ENCODE measurements at regions not wholly inside any gene's neighbourhood (a gene's known extent, or its start where the extent isn't known, plus 50 kb on each side); places are given as distances from the start of the nearest gene placed in this dataset.

DNA sequence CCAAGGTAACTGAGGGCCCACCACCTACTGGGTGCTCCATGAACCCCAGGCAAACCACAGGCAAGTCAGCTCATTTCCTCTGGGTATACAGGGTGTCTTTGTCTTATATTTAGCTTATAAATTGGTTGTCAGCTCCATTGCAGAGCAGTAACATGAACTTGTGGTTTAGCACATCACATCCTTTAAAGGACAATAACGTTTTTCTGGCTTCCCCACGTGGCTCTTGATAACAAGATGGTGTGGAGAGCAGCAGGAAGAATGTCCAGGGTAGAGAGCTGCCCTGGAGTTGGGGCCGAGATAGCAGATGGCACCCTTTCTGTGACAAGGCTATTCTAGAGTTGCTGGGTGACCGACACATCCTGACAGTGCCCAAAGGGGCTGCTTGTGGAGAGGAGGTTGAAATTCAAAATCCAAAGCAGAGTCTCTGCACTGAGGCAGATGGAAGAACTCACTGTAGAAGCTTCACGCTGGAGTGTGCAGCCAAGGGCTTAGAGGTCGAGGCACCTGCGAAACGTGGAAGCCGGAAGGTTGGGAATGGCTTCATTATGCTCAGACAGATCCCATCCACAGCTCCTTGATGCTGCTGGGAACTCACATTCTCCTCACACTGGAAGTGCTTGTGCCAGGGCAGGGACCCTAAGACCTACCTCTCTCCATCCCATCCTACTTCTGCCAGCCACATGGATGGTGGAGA, 133.0 kb upstream of the FRY start:
- in situ Hi-C loops (cut with MboI; ENCODE audit: low sequenced_read_pairs, unreplicated experiment): no loop called here
- TF ChIP-seq, protein P1, sequence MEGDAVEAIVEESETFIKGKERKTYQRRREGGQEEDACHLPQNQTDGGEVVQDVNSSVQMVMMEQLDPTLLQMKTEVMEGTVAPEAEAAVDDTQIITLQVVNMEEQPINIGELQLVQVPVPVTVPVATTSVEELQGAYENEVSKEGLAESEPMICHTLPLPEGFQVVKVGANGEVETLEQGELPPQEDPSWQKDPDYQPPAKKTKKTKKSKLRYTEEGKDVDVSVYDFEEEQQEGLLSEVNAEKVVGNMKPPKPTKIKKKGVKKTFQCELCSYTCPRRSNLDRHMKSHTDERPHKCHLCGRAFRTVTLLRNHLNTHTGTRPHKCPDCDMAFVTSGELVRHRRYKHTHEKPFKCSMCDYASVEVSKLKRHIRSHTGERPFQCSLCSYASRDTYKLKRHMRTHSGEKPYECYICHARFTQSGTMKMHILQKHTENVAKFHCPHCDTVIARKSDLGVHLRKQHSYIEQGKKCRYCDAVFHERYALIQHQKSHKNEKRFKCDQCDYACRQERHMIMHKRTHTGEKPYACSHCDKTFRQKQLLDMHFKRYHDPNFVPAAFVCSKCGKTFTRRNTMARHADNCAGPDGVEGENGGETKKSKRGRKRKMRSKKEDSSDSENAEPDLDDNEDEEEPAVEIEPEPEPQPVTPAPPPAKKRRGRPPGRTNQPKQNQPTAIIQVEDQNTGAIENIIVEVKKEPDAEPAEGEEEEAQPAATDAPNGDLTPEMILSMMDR (IDR thresholded peaks at IDR 0.05; ENCODE audit: borderline replicate concordance, control extremely low read depth, extremely low read depth, insufficient read depth, missing control alignments): no peak
- DNase-seq (ENCODE audit: low spot score): no peak

DNA sequence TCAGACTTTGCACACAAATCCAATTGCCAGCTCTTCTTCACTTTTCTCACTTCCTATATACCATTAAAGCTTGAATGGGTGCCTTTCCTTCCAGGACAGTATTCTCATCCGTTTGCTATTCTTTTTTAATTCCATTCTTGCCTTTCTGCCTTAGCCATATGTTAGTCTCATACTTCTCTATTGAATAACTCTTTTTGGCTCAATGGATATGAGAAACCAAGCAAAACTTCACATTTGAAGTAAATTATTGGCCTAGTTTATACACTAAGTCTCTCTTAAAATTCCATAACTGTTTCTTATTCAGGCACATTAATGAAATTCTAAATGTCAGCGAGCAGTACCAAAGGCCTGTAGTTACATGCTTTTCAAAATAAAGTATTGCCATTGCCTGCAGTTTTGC, 129.6 kb upstream of the FRY start:
- TF ChIP-seq, protein P1 (IDR thresholded peaks at IDR 0.05; ENCODE audit: borderline replicate concordance, control extremely low read depth, extremely low read depth, insufficient read depth, missing control alignments): no peak
- in situ Hi-C loops (cut with MboI; ENCODE audit: low sequenced_read_pairs, unreplicated experiment): no loop called here

DNA sequence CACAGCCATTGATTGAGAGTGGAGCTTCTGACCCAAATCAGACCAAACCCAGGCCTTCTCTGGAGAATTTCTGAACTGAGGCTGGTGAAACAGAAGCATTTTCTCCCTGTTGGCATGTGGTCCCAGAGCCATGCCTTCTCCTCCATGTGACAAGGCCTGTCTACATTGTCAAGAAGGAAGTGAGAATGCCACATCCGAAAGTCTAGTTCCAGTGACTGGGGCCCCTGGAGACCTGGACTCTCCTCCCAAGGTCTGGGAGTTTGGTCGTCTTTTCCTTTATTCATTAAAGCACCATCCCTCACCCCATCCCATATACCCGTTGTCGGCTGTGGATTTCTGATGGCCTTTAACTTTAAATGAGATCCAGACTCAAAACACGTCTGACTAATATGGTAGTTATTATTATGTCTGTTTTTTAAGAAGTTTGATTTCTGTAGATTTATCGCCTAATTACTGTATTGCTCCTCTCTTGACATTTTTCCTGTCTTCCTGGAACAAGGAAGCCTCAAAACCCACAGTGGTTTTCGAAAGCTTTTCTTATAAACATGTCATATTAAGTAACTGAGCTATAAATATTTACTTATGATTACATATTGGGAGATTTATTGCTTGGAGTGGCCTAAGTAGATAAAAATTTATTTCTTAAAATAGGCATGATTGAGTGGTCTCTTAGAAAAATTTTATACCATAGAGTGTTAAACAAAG, 128.3 kb upstream of the FRY start:
- in situ Hi-C loops (cut with MboI; ENCODE audit: low sequenced_read_pairs, unreplicated experiment): no loop called here
- DNase-seq (ENCODE audit: low spot score): no peak
- TF ChIP-seq, protein P1 (IDR thresholded peaks at IDR 0.05; ENCODE audit: borderline replicate concordance, control extremely low read depth, extremely low read depth, insufficient read depth, missing control alignments): no peak

More for the DNA sequence above, 129.6 kb upstream of the FRY start:
- DNase-seq (ENCODE audit: low spot score): no peak

DNA sequence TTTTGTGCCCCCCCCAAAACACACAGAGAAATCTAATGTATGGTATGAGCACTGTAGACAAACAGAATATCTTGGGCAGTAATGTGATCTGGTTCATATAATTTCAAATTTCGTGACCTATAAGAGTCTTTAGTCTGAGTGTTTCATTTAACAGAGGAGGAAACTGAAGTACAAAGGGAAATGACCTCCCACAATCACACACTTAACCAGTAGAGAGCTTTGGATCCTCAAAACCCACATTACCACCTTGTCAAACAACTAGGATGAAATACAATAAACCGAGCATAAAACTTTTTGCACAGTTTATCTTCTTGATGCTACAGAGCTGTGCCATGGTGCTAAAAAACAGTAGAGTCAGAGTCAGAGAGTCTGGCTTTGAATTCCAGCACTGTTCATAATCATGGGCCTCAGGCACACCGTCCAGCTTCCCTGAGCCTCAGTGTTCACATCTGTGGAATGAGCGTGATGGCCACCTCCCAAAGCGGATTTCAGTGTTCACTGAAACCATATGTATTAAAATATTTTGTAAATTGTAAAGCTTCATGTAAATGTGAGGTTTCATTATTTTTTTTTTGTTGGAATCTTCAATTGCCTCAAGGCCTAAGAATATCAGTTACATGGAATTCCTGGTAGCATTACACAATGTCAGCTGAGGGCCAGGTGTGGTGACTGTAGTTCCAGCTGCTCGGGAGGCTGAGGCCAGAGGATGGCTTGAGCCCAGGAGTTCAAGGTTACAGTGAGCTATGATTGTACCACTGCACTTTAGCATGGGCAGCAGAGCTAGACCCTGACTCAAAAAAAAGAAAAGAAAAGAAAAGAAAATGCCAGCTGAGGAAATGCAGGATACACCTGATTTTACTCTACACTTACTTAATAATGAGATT, 126.4 kb upstream of the FRY start:
- TF ChIP-seq, protein P1 (IDR thresholded peaks at IDR 0.05; ENCODE audit: borderline replicate concordance, control extremely low read depth, extremely low read depth, insufficient read depth, missing control alignments): no peak
- in situ Hi-C loops (cut with MboI; ENCODE audit: low sequenced_read_pairs, unreplicated experiment): no loop called here
- no peak for DNase-seq (ENCODE audit: low spot score)

DNA sequence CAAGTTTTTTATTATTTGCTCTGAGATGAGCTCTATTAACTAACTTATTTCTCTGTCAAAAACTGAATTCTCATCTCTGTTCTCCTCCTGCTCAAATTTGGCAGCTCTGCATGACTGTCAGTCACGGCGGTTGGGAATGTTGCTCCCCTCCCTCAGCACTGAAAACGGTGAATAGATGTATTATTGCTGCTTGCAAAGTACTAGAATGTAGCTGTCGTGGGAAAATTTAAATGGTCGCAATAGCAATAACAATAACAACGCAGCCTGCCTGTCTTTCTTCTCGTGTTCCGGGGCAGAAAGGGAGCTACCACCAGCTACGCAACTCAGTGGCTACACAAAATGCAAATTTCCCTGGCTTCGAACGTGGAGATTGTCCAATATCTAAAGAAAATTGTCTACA, 125.6 kb upstream of the FRY start:
- TF ChIP-seq, protein P1 (IDR thresholded peaks at IDR 0.05; ENCODE audit: borderline replicate concordance, control extremely low read depth, extremely low read depth, insufficient read depth, missing control alignments): no peak
- in situ Hi-C loops (cut with MboI; ENCODE audit: low sequenced_read_pairs, unreplicated experiment): no loop called here
- no peak for DNase-seq (ENCODE audit: low spot score)

DNA sequence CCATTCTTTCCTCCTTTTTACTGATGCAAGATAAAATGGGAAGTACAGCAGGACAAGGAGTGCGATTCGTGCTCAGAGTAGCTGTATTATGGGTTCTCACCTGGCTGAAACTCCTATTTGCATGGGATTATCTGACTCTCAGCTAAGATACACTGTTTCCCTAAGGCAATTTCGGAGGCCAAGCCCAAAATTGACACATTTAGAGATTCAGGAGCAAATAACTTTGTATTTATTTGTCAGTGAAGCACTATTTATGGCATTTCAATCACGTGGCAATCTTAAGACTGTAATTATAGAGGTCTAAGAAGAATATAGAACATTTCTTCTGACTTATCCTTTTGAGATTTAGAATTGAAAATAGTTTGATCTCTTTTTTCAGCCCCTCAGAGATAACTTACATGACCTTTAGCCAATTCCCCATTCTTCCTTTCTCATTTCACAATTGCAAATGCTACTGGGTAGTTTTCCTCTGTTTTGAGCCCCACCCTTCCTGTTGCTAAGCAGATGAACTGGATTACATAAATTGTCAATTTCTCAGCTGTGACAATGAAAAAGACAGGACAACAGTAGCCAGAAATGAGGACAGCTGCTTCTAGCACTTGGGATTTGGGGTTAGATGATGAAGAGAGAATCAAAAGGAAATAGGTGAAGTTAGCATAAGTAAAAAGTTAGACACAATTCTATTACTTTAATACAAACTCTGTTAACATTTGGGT, 122.7 kb upstream of the FRY start:
- in situ Hi-C loops (cut with MboI; ENCODE audit: low sequenced_read_pairs, unreplicated experiment): no loop called here
- TF ChIP-seq, protein P1 (IDR thresholded peaks at IDR 0.05; ENCODE audit: borderline replicate concordance, control extremely low read depth, extremely low read depth, insufficient read depth, missing control alignments): no peak
- no peak for DNase-seq (ENCODE audit: low spot score)

Measured in GM13976 (cell line).